T-helper 9 cell (primary cell): ENCODE measurements at regions not wholly inside any gene's neighbourhood (a gene's known extent, or its start where the extent isn't known, plus 50 kb on each side); places are given as distances from the start of the nearest gene placed in this dataset.

Experiments
- DNase-seq: peaks from one replicate; pipeline ENCODE4 v3.0.0-alpha.2; 2020

- no peak for DNase-seq
Measured at GRCh38 chr4:123545667-123546572, 149.3 kb downstream of the SPRY1 start.

- DNase-seq: no peak
Measured at GRCh38 chr4:123546573-123547060, 150.0 kb downstream of the SPRY1 start.

GRCh38 chr4:123547216-123548165 lies 150.9 kb downstream of the SPRY1 start:
- no peak for DNase-seq

GRCh38 chr4:123553279-123553678 lies 156.7 kb downstream of the SPRY1 start:
- DNase-seq: no peak

GRCh38 chr4:123553733-123554637 lies 157.4 kb downstream of the SPRY1 start:
- DNase-seq: no peak

GRCh38 chr4:123554801-123555232 lies 158.2 kb downstream of the SPRY1 start:
- no peak for DNase-seq

GRCh38 chr4:123555233-123555806 lies 158.7 kb downstream of the SPRY1 start:
- DNase-seq: no peak

GRCh38 chr4:123555807-123556273 lies 159.2 kb downstream of the SPRY1 start:
- no peak for DNase-seq

- DNase-seq: no peak
Measured at GRCh38 chr4:123556526-123556925, 159.9 kb downstream of the SPRY1 start.

- no peak for DNase-seq
Measured at GRCh38 chr4:123557857-123558536, 161.4 kb downstream of the SPRY1 start.

- DNase-seq: no peak
Measured at GRCh38 chr4:123558865-123559264, 162.3 kb downstream of the SPRY1 start.

- no peak for DNase-seq
Measured at GRCh38 chr4:123559955-123560871, 163.6 kb downstream of the SPRY1 start.

- DNase-seq: no peak
Measured at GRCh38 chr4:123561525-123561924, 164.9 kb downstream of the SPRY1 start.

- DNase-seq: no peak
Measured at GRCh38 chr4:123562994-123563750, 166.6 kb downstream of the SPRY1 start.

GRCh38 chr4:123564758-123565346 lies 168.3 kb downstream of the SPRY1 start:
- peak; percentile 10 for DNase-seq

GRCh38 chr4:123568936-123569335 lies 172.3 kb downstream of the SPRY1 start:
- no peak for DNase-seq

- DNase-seq: no peak
Measured at GRCh38 chr4:123569541-123569940, 172.9 kb downstream of the SPRY1 start.

- DNase-seq: no peak
Measured at GRCh38 chr4:123573866-123574508, 177.4 kb downstream of the SPRY1 start.
